Lung (tissue), 11 donors: ENCODE measurements at regions not wholly inside any gene's neighbourhood (a gene's known extent, or its start where the extent isn't known, plus 50 kb on each side); places are given as distances from the start of the nearest gene placed in this dataset.

Source experiments
- ATAC-seq: fragments of 200-7000 bp; cut with Tn5 transposase; one replicate; pipeline ENCODE4 v1.9.1; 2020; ENCODE audit warnings: moderate number of reproducible peaks; ENCODE audit not compliant: insufficient read depth, low FRiP score
- DNase-seq, 3 donors: peaks; one replicate each; pipeline ENCODE4 v3.0.0-alpha.2; 2013 to 2017
- H3K27ac ChIP-seq, 2 donors: one replicate each; pipeline ENCODE4 v1.5.1; 2013; ENCODE audit warnings: mild to moderate bottlenecking in 2 of 2, moderate library complexity in 2 of 2, control low read depth in 1 of 2, inconsistent platforms in 1 of 2, low read depth in 1 of 2, low read length in 1 of 2
- H3K27me3 ChIP-seq, 3 donors: one replicate each; pipeline ENCODE4 v1.5.1; 2013; ENCODE audit warnings: low read length in 2 of 3; ENCODE audit not compliant: control insufficient read depth in 3 of 3, insufficient read depth in 3 of 3
- H3K36me3 ChIP-seq, 4 donors: one replicate each; pipeline ENCODE4 v1.5.1; 2013; ENCODE audit warnings: low read length in 4 of 4, mild to moderate bottlenecking in 1 of 4, moderate library complexity in 1 of 4; ENCODE audit not compliant: control insufficient read depth in 4 of 4, insufficient read depth in 4 of 4
- H3K4me1 ChIP-seq, 5 donors: one replicate each; pipeline ENCODE4 v1.5.1; 2013; ENCODE audit warnings: low read length in 5 of 5, mild to moderate bottlenecking in 2 of 5, moderate library complexity in 1 of 5; ENCODE audit not compliant: control insufficient read depth in 5 of 5, insufficient read depth in 5 of 5
- H3K4me3 ChIP-seq: one replicate; pipeline ENCODE4 v1.5.1; 2013; ENCODE audit warnings: mild to moderate bottlenecking, control low read depth, moderate library complexity
- H3K9ac ChIP-seq, 2 donors: one replicate each; pipeline ENCODE4 v1.5.1; 2013; ENCODE audit warnings: low read length in 2 of 2, control low read depth in 1 of 2; ENCODE audit not compliant: insufficient read depth in 1 of 2
- H3K9me3 ChIP-seq, 4 donors: one replicate each; pipeline ENCODE4 v1.5.1; 2013; ENCODE audit warnings: low read length in 3 of 4, mild to moderate bottlenecking in 1 of 4, moderate library complexity in 1 of 4; ENCODE audit not compliant: control insufficient read depth in 4 of 4, insufficient read depth in 3 of 4
- CTCF ChIP-seq: IDR thresholded peaks from 2 replicates; pipeline ENCODE4 v1.5.1; 2012; ENCODE audit warnings: mild to moderate bottlenecking; ENCODE audit errors: control extremely low read depth, extremely low read depth
- WGBS, 2 donors: extraction: QIAGEN DNeasy Blood & Tissue Kit; methylation state at CpG; one replicate each; pipeline ENCODE4 v1.1.7; 2013; 5-methylcytosine and 5-hydroxymethylcytosine counted together
- donor health status: control.
- donor health status: control.
- donor health status: Bipolar disorder and iron deficiency.
- donor health status: healthy.
- donor health status: DM: yes; HTN: yes; CAD: no.

- Histone ChIP-seq H3K4me3 (no peak overlapping the region), H3K27ac (no peak overlapping the region), H3K9me3 (peaks cover 0 to 9% (median 4%) of the 10 kb centered on the region in 4 donors), H3K36me3 (no peaks in the 10 kb centered on the region), H3K27me3 (no peaks in the 10 kb centered on the region), H3K4me1 (no peaks in the 10 kb centered on the region), H3K9ac (no peak overlapping the region)
- no peak for TF ChIP-seq CTCF
- no peak for ATAC-seq
- no peak for DNase-seq
- 85 to 92% methylated on average over 3 of the region's 3 CpGs for WGBS, 2 donors
Observed at GRCh38 chr1:215508311-215508710, 58.8 kb upstream of the KCTD3 start.
